ENCODE measurements at regions not wholly inside any gene's neighbourhood (a gene's known extent, or its start where the extent isn't known, plus 50 kb on each side); places are given as distances from the start of the nearest gene placed in this dataset.
A peak's percentile ranks its signal among the peaks of the same experiment; 100 is the strongest.

GRCh38 chr1:223010582-223011504 lies 132.2 kb downstream of the TLR5 start:
- Histone ChIP-seq H3K27me3 (no peaks in the 10 kb centered on the region), H3K27ac (peak overlapping the region in 2 of 3 donors; percentile 61 to 69), H3K4me1 (peaks cover 0 to 37% (median 13%) of the 10 kb centered on the region in 4 donors), H3K4me3 (peak overlapping the region in 1 of 3 donors; percentile 7), H3K36me3 (no peaks in the 10 kb centered on the region), H3K9me3 (no peaks in the 10 kb centered on the region)
- DNase-seq (peak in 1 of 3 donors; percentile 60), ATAC-seq (peak; percentile 78 to 83 (median 78))
- 20% methylated on average over 8 of the region's 8 CpGs for WGBS (ENCODE audit: insufficient coverage, low coverage, low lambda C conversion rate, missing lambda C conversion rate)
- intact Hi-C loops (cut with DNase I), result no loop called here
- TF ChIP-seq POLR2A (IDR thresholded peaks at IDR 0.05) (no peak), CTCF (IDR thresholded peaks at IDR 0.05) (no peak)

GRCh38 chr1:223011505-223011856 lies 131.6 kb downstream of the TLR5 start:
- DNase-seq (no peak), ATAC-seq (no peak)
- H3K27ac ChIP-seq, result peak overlapping the region in 2 of 3 donors; percentile 61 to 69
- intact Hi-C loops (cut with DNase I), result no loop called here
- H3K27me3 ChIP-seq, result no peaks in the 10 kb centered on the region
- 47% methylated on average over 5 of the region's 5 CpGs for WGBS (ENCODE audit: insufficient coverage, low coverage, low lambda C conversion rate, missing lambda C conversion rate)
- no peaks in the 10 kb centered on the region for H3K36me3 ChIP-seq
- peaks cover 0 to 32% (median 11%) of the 10 kb centered on the region in 4 donors for H3K4me1 ChIP-seq
- no peak for TF ChIP-seq POLR2A (IDR thresholded peaks at IDR 0.05)
- no peak for TF ChIP-seq CTCF (IDR thresholded peaks at IDR 0.05)
- no peaks in the 10 kb centered on the region for H3K9me3 ChIP-seq
- H3K4me3 ChIP-seq, result no peak overlapping the region

- no peak for ATAC-seq
- no peak overlapping the region for H3K4me3 ChIP-seq
- 81% methylated on average over 6 of the region's 6 CpGs for WGBS (ENCODE audit: insufficient coverage, low coverage, low lambda C conversion rate, missing lambda C conversion rate)
- no peak for DNase-seq
- no peaks in the 10 kb centered on the region for H3K27me3 ChIP-seq
- no peaks in the 10 kb centered on the region for H3K9me3 ChIP-seq
- no peaks in the 10 kb centered on the region for H3K36me3 ChIP-seq
- peaks cover 0 to 26% (median 9%) of the 10 kb centered on the region in 4 donors for H3K4me1 ChIP-seq
- H3K27ac ChIP-seq, result no peak overlapping the region
- TF ChIP-seq POLR2A (IDR thresholded peaks at IDR 0.05), result no peak
- no peak for TF ChIP-seq CTCF (IDR thresholded peaks at IDR 0.05)
- intact Hi-C loops (cut with DNase I), result no loop called here
These were observed 130.8 kb downstream of the TLR5 start for GRCh38 chr1:223012176-223012788.

- H3K36me3 ChIP-seq, result no peaks in the 10 kb centered on the region
- no peak overlapping the region for H3K4me3 ChIP-seq
- TF ChIP-seq POLR2A (IDR thresholded peaks at IDR 0.05) (no peak), CTCF (IDR thresholded peaks at IDR 0.05) (no peak)
- H3K4me1 ChIP-seq, result peaks cover 0 to 22% (median 9%) of the 10 kb centered on the region in 4 donors
- H3K9me3 ChIP-seq, result no peaks in the 10 kb centered on the region
- intact Hi-C loops (cut with DNase I), result no loop called here
- no peak overlapping the region for H3K27ac ChIP-seq
- DNase-seq (no peak), ATAC-seq (no peak)
- 49% methylated on average over 2 of the region's 2 CpGs for WGBS (ENCODE audit: insufficient coverage, low coverage, low lambda C conversion rate, missing lambda C conversion rate)
- H3K27me3 ChIP-seq, result no peaks in the 10 kb centered on the region
These were observed 130.1 kb downstream of the TLR5 start for GRCh38 chr1:223012938-223013337.

Data from right lobe of liver (tissue), 6 donors.